HG03060 (cell line): ENCODE measurements at regions not wholly inside any gene's neighbourhood (a gene's known extent, or its start where the extent isn't known, plus 50 kb on each side); places are given as distances from the start of the nearest gene placed in this dataset.

Experiments
- ATAC-seq: cut with Tn5 transposase; IDR thresholded peaks from one replicate; pipeline ENCODE4 v1.9.1; 2021; ENCODE audit warnings: low read depth, moderate number of reproducible peaks; ENCODE audit not compliant: unreplicated experiment

DNA sequence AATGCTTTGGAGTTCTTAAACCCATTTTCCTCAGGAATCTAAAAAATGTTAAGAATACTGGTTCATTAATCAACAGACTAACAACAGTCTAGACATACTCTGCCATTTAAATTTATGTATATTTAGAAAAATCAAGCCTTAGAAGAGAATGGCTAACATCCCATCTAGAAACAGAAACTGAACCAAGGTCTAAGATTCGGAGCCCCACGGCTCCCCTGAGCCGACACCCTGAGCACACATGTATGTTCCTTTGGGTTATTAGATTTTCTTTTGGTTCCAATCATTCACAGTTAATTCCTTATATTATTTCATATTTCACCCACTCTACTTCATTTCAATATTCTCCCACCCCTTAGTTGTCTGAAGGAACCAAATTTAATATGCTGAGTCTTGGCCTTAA lies 94.8 kb upstream of the HNRNPA3 start:
- ATAC-seq = no peak

DNA sequence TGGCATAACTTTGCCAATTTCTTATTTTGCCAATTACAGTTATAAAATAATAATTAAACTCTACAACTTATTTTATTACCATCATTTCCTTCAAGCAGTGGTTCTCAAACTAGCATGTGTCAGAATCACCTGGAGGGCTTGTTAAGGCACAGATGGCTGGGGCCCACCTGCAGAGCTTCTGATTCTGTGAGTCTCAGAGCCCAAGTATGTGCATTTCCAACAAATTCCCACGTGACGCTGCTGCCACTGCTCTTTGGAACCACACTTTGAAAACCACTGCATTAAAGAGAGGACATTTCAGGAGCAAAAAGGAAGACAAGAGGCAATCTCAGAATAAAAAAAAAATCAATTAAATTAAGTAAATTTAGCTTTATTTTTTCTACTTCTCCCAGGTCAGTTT lies 94.0 kb upstream of the HNRNPA3 start:
- ATAC-seq = no peak

DNA sequence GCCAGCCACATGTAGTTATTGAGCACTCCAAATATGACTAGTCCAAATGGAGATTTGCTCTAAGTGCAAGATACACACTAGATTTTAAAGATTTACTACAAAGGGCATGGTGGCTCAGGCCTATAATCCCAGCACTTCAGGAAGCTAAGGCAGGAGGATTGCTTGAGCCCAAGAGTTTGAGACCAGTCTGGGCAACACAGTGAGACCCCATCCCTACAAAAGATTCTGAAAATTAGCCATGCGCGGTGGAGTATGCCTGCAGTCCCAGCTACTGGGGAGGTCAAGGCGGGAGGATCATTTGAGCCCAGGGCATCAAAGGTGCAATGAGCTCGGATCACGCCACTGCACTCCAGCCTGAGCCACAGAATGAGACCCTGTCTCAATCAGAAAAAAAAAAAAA lies 93.5 kb upstream of the HNRNPA3 start:
- no peak for ATAC-seq

DNA sequence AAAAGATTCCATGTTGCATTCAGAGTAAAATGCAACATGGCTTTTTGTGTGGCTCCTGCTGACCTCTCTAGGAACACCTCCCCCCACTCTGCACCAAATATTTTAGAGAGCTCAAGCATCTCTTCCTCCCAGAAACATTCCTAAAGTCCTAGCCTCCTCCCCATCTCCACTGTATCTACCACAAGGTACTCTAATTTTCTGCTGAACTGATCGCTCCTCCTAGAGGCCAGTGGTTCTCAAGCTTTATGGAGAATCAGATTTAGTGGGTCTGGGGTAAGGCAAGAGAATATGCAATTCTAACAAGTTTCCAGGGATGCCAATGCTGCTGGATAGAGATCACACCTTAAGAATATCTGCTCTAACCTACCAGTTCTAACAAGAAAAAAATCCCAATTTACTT lies 89.5 kb upstream of the HNRNPA3 start:
- ATAC-seq = no peak

DNA sequence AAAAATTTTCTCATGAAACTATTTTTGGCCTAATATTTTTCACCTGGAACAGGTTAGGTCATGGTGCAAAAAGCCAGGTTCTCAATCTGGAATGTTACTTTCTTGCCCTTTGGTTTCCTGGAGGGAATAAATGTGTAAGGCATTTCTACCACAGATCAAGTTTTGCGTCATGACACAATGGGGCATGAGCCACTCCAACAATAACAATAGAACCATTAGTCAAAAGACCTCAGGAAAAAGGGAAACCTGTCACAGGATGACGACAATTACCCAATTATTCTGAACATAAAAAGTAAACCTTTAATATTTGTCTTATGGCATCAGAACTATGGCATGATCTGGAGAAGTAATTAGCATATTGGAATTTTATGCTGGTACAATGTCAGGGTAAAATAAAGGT lies 88.2 kb upstream of the HNRNPA3 start:
- no peak for ATAC-seq

DNA sequence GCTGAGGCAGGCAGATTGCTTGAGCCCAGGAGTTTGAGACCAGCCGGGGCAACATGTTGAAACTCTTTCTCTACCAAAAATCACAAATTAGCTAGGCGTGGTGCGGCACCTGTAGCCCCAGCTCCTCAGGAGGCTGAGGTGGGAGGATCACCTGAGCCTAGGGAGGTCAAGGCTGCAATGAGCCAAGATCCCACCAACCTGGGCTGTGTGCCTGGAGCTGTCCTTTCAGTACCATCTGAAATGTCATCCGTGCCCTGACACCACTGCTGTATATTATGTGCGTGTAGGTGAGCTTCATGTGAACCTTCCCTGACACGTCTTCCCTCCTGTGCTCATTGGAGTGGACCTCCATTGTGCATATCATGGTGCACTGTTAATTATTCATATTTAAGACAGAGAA lies 84.8 kb upstream of the HNRNPA3 start:
- no peak for ATAC-seq

DNA sequence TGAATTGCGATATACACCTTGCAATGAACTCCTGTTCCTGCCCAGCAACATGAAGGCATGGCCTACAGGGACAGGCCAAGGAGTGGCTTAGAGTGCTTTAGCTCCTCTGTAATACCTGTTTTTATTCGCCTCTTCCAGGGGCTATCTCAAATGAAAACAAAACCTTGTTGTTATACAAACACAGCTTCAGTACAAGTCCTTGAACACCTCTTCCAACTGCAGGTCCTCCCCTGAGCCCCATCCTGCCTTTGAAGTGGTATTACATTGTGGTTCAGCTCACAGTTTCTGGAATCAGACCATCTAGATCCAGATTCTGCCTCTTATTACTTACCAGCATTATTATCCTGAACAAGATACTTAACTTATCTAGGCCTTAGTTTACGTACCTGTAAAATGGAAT lies 83.0 kb upstream of the HNRNPA3 start:
- no peak for ATAC-seq

DNA sequence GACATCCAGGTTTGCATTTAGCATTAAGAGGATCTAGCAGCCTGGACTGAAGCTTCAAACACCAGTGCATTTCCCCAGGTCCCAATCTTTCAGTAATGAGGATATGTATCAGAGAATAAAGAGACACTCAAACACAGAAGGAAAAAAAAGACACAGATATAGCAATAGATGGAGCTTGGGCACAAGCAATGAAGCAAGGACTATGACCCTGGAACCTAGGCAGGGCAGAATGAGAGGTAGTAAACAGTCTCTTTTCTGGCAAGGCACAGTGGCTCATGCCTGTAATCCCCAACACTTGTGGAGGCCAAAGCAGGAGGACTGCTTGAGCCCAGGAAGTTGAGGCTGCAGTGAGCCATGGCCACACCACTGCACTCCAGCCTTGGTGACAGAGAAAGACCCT lies 80.7 kb upstream of the HNRNPA3 start:
- ATAC-seq = no peak

DNA sequence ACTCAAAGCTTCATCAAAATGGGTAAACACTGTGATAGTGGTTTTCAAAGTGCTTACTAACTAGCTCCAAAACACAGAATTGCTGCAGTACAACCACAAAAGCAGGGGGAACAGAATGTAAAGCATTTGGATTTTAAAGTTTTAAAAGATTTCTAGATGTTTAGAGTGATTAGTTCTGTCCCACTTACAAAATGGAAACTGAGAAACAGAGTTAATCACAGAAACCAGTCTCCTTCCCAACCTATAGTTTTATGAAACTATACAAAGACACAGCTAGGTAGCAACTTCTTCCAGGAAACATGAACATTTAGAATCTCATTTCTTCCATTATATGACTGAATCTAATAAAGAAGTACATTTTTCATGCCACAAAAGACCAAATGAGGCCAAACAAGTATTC lies 73.8 kb upstream of the HNRNPA3 start:
- no peak for ATAC-seq

DNA sequence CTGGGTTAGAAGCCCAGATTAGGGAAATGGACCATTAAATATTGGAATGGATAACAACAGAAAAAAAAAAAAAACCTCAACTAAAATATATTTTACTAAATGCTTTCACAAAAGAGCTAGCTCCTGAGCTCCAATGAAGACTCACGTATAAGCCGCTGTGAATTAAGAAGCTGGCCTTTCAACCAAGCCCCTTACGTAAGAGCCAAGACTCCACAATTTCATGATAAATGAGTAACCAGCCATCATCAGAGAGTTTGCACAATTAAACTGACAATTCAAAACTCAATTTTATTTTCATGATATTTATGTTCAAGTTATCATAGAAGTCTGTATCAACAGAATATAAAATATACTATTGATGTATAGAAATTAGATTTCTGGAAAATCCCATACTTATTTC lies 70.7 kb upstream of the HNRNPA3 start:
- ATAC-seq = no peak

DNA sequence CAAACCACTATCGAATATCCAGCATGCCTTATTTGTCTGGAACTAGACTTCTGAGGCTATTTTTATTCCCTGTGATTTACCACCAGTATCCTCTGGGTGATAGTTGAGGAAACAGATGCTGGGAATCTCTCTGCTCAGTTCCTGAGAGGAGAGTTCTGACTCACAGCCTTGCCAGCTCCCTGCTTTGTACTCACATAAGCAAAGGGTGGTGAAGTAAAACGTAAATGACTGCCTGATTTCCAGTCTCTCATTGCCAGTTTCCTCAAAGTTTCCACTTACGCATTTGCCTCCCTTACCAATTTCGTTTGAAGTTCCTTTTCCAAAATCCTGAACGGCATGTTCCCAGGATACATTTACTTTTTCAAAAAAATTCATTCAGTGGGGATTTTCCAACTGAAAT lies 69.2 kb upstream of the HNRNPA3 start:
- ATAC-seq = no peak

DNA sequence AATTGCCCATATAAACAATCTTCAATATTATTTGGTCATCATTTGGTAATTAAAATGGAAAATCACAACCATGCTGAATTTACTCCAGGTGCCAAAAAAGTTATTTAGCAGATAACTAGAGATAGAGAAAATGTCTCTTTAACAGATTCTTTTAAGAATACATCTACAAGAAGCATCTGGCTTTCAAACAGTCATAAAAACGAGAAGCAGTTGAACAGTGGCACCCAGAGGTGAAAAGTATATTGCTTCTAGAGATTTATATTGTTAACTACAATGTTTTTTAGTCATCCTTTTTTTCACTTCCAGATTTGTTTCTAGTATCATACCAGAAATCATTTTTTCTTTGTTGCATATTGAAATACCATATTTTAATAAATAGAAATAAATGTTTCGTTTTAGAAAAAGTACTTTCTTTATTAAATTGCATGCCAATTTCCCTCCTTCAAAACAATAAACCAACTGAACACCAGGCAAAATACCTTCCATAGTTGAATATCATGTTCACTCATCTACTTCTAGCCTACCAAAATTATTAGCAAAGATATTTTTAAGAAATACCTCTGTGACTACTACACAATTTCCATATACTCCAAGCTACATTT lies 65.4 kb upstream of the HNRNPA3 start:
- no peak for ATAC-seq

DNA sequence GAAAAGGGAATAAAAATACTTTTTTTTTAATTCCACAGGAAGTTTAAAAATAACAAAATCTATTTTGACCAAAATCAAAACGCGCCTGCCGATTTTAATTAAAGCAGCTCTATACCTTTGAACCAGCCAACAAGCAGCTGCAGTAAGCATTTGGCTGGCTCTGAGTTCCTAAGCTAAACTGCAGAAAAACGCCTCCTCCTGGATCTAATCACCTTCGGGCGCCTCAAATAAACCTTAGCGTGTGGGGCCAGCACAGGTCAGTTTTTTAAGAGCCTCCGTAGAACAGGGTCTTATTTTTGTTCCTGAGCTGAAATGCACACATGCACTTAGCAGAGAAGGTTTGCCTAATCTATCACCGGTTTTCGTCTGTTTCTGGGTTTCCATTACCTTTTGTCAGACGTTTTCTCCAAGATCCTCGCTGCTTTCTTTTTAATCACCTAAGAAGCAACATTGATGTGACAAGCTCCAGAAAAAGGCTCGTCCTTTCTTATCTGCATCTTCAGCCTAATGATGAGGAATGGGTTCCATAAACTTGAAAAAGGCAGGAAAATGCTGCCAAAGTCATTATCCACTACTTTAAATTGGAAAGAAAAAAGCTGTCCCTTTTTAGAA lies 64.7 kb upstream of the HNRNPA3 start:
- ATAC-seq = no peak

DNA sequence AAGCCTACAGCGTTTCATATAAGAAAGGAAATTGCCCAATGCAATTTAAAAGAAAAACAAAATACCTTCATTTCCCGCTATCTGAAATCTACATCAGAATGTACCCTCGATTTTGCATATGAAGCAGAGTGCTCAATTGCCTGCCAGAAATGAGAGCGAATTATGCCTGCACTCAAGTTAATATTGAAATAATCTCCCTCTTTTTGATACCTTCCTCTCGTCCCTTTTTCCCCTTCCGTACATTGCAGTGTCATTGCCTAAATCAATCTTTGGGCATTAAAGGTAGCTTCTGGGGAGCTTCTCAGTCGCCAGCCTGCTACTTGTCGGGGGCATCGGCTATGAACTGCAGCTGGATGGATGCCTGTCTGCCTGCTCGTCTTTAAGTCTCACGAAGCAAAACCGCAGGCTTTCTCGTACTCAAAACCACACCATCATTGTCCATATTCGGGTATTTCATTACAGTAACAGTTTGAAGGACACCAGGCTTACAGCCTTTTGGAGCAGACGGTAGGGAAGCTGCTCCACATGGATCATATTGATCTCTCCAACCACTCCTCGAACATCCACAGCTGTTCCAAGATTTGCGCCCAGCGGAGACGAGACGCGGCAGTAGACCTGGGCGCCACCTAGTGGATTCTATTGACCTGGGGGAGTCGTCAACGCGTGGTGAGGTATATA lies 64.0 kb upstream of the HNRNPA3 start:
- peak; percentile 67 for ATAC-seq

DNA sequence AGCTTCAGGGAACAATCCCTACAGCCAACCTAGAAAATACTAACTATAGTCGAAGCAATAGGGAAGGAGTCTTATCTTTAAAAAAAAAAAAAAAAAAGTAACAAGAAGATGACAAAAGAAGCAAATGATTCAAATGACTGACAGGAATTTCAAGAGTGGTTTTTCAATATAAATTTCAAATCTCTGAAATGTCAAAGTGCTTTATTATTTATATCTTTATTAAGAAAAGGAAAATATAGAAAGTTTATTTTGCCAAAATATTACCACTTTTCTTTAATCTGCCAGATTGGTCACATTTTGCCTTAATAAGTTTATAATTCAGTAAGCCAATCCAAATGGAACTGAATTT lies 63.5 kb upstream of the HNRNPA3 start:
- ATAC-seq = no peak

DNA sequence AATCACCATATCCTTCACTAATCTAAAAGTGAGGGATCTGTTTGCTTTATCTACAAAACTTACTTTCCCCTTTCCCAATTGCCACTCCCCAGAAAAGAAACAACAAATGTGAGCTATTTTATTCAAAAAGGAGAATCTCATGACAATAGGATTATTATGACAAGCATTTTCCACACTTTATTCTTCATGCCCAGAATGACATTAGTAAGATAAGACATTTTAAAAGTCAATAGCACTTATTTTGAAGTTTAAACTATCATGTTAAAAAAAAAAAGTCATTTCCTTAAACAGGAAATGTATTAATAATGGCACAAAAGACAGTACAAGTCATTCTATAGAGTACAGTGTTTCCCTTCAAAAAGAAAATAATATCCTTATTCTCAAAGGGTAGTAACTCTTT lies 58.8 kb upstream of the HNRNPA3 start:
- ATAC-seq = no peak

DNA sequence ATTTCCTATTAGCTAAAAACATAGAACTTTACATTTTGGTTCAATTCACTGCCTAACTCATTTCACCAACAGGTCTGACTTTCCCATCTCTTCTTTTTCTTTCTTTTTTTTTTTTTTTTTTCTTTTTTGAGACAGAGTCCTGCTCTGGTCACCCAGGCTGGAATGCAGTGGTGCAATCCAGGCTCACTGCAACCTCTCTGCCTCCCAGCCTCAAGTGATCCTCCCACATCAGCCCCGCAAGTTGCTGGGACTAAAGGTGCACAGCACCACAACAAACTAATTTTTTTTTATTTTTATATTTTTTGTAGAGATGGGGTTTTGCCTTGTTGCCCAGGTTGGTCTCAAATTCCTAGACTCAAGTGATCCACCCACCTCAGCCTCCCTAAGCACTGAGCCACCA lies 57.8 kb upstream of the HNRNPA3 start:
- ATAC-seq = no peak

DNA sequence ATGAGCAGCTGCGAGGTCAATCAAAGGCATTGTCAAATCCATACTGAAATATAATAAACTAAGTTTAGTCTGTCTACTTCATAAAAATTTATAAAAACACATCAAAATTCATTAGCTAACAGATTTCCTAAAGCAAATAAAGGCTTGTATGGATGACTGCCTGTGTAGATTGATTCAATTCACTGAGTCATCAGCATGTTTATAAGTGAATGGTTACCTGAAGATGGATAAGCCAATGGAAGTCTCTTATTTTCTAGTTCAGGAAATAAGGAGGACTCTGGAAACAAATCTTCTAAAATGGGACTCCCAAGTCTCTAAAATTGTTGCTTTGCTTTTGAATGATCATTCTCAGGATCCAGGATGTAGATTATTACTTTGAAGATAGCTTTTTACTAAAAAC lies 57.0 kb upstream of the HNRNPA3 start:
- no peak for ATAC-seq

DNA sequence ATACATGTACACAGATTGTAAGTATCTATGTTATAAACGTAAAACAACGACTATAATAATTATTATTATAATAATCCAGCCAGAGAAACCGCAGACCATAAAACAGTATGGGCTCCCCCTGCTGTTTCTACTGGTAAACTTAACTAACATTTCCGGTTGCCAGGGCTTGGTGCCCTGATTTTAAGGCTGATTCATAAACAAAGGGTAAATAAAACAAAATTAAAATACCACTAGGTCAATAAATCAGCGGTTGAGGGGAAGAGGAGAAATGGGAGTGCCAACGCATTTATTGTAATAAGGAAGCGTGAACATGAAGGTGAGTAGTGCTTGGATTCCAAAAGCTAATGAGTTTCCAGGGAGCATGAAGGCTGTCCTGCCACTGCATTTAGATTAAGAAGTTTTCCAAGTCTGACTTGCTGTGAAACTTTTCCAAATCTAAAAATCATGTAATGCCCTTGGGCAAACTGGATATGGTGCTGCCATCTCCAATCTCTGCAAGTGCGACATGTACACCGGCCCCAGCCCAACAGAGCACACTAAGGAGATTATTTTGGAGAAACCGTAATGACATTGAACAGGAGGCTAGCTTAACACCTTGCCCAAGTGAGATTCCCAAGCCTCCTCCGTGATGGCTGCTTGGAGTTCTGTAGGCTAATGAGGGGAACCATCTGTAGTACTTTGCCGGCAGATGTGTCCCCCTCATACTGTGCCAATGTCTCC lies 50.7 kb upstream of the HNRNPA3 start:
- ATAC-seq = no peak
